ENCODE measurements at regions not wholly inside any gene's neighbourhood (a gene's known extent, or its start where the extent isn't known, plus 50 kb on each side); places are given as distances from the start of the nearest gene placed in this dataset.

GRCh38 chr1:191687721-191688120 lies 470.5 kb upstream of the RGS18 start:
- no peaks in the 10 kb centered on the region for H3K4me1 ChIP-seq (ENCODE audit: insufficient read depth, low read length, poor library complexity, severe bottlenecking)
- no peak overlapping the region for H3K27ac ChIP-seq (ENCODE audit: low read depth, low read length, poor library complexity, severe bottlenecking)
- no TSS peak for BruUV-seq (replicated peaks)
- CTCF ChIA-PET (ENCODE audit: unreplicated experiment): no interaction called here
- H3K79me2 ChIP-seq (ENCODE audit: insufficient read depth, low read depth, low read length): no peaks in the 10 kb centered on the region
- no peak overlapping the region for H3K4me2 ChIP-seq (ENCODE audit: low read length)
- POLR2A ChIA-PET: no interaction called here
- H3K9me3 ChIP-seq (ENCODE audit: low read length): no peaks in the 10 kb centered on the region
- intact Hi-C loops (cut with micrococcal nuclease; ENCODE audit: unreplicated experiment): no loop called here
- H3K4me3 ChIP-seq (ENCODE audit: low read depth, low read length, poor library complexity, severe bottlenecking): no peak overlapping the region
- no peaks in the 10 kb centered on the region for H3K36me3 ChIP-seq (ENCODE audit: insufficient read depth, low read length)
- TF ChIP-seq EZH2phosphoT487 (IDR thresholded peaks at IDR 0.05; ENCODE audit: borderline replicate concordance, low read depth, low read length): no peak
- TF ChIP-seq, protein P1, sequence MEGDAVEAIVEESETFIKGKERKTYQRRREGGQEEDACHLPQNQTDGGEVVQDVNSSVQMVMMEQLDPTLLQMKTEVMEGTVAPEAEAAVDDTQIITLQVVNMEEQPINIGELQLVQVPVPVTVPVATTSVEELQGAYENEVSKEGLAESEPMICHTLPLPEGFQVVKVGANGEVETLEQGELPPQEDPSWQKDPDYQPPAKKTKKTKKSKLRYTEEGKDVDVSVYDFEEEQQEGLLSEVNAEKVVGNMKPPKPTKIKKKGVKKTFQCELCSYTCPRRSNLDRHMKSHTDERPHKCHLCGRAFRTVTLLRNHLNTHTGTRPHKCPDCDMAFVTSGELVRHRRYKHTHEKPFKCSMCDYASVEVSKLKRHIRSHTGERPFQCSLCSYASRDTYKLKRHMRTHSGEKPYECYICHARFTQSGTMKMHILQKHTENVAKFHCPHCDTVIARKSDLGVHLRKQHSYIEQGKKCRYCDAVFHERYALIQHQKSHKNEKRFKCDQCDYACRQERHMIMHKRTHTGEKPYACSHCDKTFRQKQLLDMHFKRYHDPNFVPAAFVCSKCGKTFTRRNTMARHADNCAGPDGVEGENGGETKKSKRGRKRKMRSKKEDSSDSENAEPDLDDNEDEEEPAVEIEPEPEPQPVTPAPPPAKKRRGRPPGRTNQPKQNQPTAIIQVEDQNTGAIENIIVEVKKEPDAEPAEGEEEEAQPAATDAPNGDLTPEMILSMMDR (conservative IDR thresholded peaks at IDR 0.05; ENCODE audit: low read length): no peak
- DNase-seq (ENCODE audit: low spot score): no peak
- H3K9me2 ChIP-seq (ENCODE audit: insufficient read depth, low read length): no peaks in the 10 kb centered on the region
- no peak overlapping the region for H2AFZ ChIP-seq (ENCODE audit: low read length)
- no peaks in the 10 kb centered on the region for H4K20me1 ChIP-seq (ENCODE audit: insufficient read depth, low read length)

DNA sequence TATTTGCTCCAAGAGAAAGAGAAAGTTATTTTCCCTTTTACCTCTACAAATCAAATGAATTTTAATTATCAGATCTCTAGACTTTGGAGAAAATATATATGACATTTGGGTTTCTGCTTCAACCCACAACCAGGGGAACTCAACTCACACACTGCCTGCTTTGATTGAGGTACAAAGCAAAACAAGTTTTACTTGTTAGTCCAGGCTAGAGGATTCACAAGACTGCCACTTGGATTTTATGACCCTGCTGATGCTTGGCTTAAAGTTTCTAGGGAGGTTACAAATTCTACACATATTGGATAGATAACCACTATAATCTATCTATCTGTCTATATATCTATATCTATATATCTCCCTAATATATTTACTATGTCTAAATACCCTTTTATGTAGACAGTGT lies 467.3 kb upstream of the RGS18 start:
- Histone ChIP-seq H4K20me1 (ENCODE audit: insufficient read depth, low read length) (no peaks in the 10 kb centered on the region), H3K79me2 (ENCODE audit: insufficient read depth, low read depth, low read length) (no peaks in the 10 kb centered on the region), H3K9me2 (ENCODE audit: insufficient read depth, low read length) (no peaks in the 10 kb centered on the region), H3K36me3 (ENCODE audit: insufficient read depth, low read length) (no peaks in the 10 kb centered on the region), H3K4me3 (ENCODE audit: low read depth, low read length, poor library complexity, severe bottlenecking) (no peak overlapping the region), H3K27ac (ENCODE audit: low read depth, low read length, poor library complexity, severe bottlenecking) (no peak overlapping the region), H3K4me2 (ENCODE audit: low read length) (no peak overlapping the region), H3K9me3 (ENCODE audit: low read length) (no peaks in the 10 kb centered on the region), H2AFZ (ENCODE audit: low read length) (no peak overlapping the region), H3K4me1 (ENCODE audit: insufficient read depth, low read length, poor library complexity, severe bottlenecking) (no peaks in the 10 kb centered on the region)
- ChIA-PET CTCF (ENCODE audit: unreplicated experiment) (no interaction called here), POLR2A (no interaction called here)
- no TSS peak for BruUV-seq (replicated peaks)
- TF ChIP-seq EZH2phosphoT487 (IDR thresholded peaks at IDR 0.05; ENCODE audit: borderline replicate concordance, low read depth, low read length): no peak
- TF ChIP-seq, protein P1 (conservative IDR thresholded peaks at IDR 0.05; ENCODE audit: low read length): no peak
- intact Hi-C loops (cut with micrococcal nuclease; ENCODE audit: unreplicated experiment): no loop called here
- DNase-seq (ENCODE audit: low spot score): no peak

GRCh38 chr1:191693797-191694196 lies 464.5 kb upstream of the RGS18 start:
- ChIA-PET POLR2A (no interaction called here), CTCF (ENCODE audit: unreplicated experiment) (no interaction called here)
- no peaks in the 10 kb centered on the region for H4K20me1 ChIP-seq (ENCODE audit: insufficient read depth, low read length)
- H3K27ac ChIP-seq (ENCODE audit: low read depth, low read length, poor library complexity, severe bottlenecking): no peak overlapping the region
- intact Hi-C loops (cut with micrococcal nuclease; ENCODE audit: unreplicated experiment): no loop called here
- H3K4me3 ChIP-seq (ENCODE audit: low read depth, low read length, poor library complexity, severe bottlenecking): no peak overlapping the region
- no peaks in the 10 kb centered on the region for H3K4me1 ChIP-seq (ENCODE audit: insufficient read depth, low read length, poor library complexity, severe bottlenecking)
- H3K36me3 ChIP-seq (ENCODE audit: insufficient read depth, low read length): no peaks in the 10 kb centered on the region
- TF ChIP-seq, protein P1 (conservative IDR thresholded peaks at IDR 0.05; ENCODE audit: low read length): no peak
- TF ChIP-seq EZH2phosphoT487 (IDR thresholded peaks at IDR 0.05; ENCODE audit: borderline replicate concordance, low read depth, low read length): no peak
- H2AFZ ChIP-seq (ENCODE audit: low read length): no peak overlapping the region
- H3K4me2 ChIP-seq (ENCODE audit: low read length): no peak overlapping the region
- no peaks in the 10 kb centered on the region for H3K9me2 ChIP-seq (ENCODE audit: insufficient read depth, low read length)
- no peak for DNase-seq (ENCODE audit: low spot score)
- no peaks in the 10 kb centered on the region for H3K79me2 ChIP-seq (ENCODE audit: insufficient read depth, low read depth, low read length)
- no TSS peak for BruUV-seq (replicated peaks)
- H3K9me3 ChIP-seq (ENCODE audit: low read length): no peaks in the 10 kb centered on the region

All from OCI-LY7 (cell line).